ENCODE measurements at regions not wholly inside any gene's neighbourhood (a gene's known extent, or its start where the extent isn't known, plus 50 kb on each side); places are given as distances from the start of the nearest gene placed in this dataset.

DNA sequence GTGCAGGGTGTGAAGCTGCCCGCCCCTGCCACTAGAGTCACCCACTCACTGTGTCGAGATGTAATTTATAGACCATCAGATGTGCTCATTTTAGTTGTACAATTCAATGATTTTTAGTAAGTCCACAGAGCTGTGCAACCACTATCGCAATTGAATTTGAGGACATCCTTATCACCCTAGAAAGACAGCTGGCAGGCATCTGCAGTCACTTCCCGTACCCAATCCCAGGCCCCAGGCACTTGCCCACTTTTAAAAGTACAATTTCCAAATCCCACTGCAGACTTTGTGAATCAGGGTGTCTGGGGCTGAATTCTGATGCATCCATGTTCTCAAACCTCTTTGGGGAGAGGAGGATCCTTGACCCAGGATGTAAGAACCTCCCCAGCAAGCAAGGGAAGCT, 521.3 kb upstream of the SALL3 start:
- no peak for TF ChIP-seq POLR2A (IDR thresholded peaks at IDR 0.05)
- TF ChIP-seq, protein P1, sequence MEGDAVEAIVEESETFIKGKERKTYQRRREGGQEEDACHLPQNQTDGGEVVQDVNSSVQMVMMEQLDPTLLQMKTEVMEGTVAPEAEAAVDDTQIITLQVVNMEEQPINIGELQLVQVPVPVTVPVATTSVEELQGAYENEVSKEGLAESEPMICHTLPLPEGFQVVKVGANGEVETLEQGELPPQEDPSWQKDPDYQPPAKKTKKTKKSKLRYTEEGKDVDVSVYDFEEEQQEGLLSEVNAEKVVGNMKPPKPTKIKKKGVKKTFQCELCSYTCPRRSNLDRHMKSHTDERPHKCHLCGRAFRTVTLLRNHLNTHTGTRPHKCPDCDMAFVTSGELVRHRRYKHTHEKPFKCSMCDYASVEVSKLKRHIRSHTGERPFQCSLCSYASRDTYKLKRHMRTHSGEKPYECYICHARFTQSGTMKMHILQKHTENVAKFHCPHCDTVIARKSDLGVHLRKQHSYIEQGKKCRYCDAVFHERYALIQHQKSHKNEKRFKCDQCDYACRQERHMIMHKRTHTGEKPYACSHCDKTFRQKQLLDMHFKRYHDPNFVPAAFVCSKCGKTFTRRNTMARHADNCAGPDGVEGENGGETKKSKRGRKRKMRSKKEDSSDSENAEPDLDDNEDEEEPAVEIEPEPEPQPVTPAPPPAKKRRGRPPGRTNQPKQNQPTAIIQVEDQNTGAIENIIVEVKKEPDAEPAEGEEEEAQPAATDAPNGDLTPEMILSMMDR (IDR thresholded peaks at IDR 0.05), result no peak
- no peak for DNase-seq (ENCODE audit: low spot score in 2 of 2)
- 81 to 90% methylated on average over 4 of the region's 4 CpGs for WGBS, 2 donors
- intact Hi-C loops (cut with DNase I; ENCODE audit: low total_unique reads), result no loop called here
- H3K4me3 ChIP-seq (ENCODE audit: low read depth, poor library complexity, severe bottlenecking), result no peak overlapping the region

DNA sequence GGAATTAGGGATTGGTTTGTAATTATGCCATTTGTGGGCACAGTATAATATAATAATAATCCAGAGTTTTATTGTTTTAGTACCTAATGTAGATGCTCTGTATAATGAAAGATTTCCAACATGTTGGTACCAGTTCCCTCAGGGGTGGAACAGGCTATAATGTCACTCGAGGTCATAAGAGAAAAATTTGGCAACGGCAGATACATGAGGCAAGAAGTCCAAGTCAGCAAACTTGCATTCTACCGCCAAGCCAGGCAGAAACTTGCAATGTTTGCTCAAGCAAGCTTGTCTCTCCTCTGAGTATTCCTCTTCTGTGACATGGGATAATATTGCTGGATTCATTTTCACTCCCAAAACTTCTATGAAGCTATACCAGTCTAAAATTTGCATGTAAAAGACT, 520.0 kb upstream of the SALL3 start:
- intact Hi-C loops (cut with DNase I; ENCODE audit: low total_unique reads), result no loop called here
- WGBS, 2 donors, result 26 to 28% methylated on average over 3 of the region's 3 CpGs
- no peak overlapping the region for H3K4me3 ChIP-seq (ENCODE audit: low read depth, poor library complexity, severe bottlenecking)
- DNase-seq (ENCODE audit: low spot score in 2 of 2), result no peak
- TF ChIP-seq, protein P1 (IDR thresholded peaks at IDR 0.05), result no peak
- no peak for TF ChIP-seq POLR2A (IDR thresholded peaks at IDR 0.05)

DNA sequence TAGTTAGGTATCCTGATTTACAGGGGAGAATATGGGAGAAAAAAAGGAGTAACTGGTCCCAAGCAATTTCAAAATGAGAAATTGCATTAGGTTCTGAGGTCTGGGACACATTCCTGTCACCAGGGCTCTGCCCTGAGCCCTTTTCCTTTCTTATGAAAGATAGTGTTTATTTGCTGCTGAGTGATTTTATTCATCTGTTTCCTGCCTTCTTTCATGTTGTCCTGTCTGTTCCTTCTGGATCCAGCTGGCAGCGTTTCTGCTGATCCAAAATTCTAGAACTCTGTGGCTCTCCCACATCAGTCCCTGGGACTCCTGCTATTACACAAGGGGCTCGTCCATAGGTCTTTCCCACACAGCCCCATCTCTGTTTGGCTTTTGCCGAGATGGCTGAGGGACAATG, 519.1 kb upstream of the SALL3 start:
- WGBS, 2 donors, result 63 to 67% methylated on average over 3 of the region's 3 CpGs
- intact Hi-C loops (cut with DNase I; ENCODE audit: low total_unique reads), result no loop called here
- DNase-seq (ENCODE audit: low spot score in 2 of 2), result no peak
- no peak overlapping the region for H3K4me3 ChIP-seq (ENCODE audit: low read depth, poor library complexity, severe bottlenecking)
- TF ChIP-seq POLR2A (IDR thresholded peaks at IDR 0.05), result no peak
- TF ChIP-seq, protein P1 (IDR thresholded peaks at IDR 0.05), result no peak

DNA sequence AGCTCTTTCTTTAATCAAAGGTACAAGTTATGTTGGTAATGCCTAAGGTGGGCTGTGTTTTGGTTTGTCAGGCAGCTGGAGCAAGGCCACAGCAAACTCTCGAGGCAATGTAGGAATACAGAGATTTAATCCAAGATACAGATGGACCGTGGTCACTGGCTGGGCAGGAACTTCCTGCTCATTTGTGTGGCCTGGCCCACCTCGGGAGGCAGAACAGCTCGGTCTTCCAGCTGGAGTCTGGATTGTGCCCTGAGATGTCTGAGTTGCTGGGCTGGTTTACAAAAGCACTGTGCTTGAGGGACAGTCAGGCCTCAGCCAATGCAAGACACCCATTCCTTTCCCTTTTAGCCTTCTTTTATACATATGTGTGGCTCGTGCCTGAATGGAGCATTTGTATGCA, 506.1 kb upstream of the SALL3 start:
- no peak for TF ChIP-seq POLR2A (IDR thresholded peaks at IDR 0.05)
- TF ChIP-seq, protein P1 (IDR thresholded peaks at IDR 0.05), result no peak
- WGBS, 2 donors, result 66 to 77% methylated on average over 5 of the region's 5 CpGs
- H3K4me3 ChIP-seq (ENCODE audit: low read depth, poor library complexity, severe bottlenecking), result no peak overlapping the region
- intact Hi-C loops (cut with DNase I; ENCODE audit: low total_unique reads), result no loop called here
- DNase-seq (ENCODE audit: low spot score in 2 of 2), result no peak

DNA sequence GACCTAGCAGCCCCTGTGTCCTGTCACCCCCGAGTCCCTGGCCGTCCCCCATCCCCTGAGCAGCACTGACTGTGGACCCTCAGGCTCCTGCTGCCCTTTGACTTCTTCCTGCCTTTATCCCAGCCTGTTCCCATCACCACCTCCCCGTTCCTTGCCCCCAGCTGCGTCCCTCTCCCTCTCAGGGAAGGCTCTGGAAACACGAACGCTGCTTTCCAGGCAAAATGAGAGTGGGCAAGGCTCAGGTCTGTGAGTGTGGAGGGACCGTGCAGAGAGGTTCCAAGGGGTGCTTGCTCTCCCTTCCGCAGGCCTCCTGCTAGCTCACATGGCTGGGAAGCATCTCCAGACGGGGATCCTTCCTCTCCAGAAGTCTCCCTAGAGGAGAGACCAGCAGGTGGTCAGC, 501.8 kb upstream of the SALL3 start:
- TF ChIP-seq, protein P1 (IDR thresholded peaks at IDR 0.05), result no peak
- no peak overlapping the region for H3K4me3 ChIP-seq (ENCODE audit: low read depth, poor library complexity, severe bottlenecking)
- intact Hi-C loops (cut with DNase I; ENCODE audit: low total_unique reads), result no loop called here
- 77 to 78% methylated on average over 9 of the region's 9 CpGs for WGBS, 2 donors
- DNase-seq (ENCODE audit: low spot score in 2 of 2), result no peak

DNA sequence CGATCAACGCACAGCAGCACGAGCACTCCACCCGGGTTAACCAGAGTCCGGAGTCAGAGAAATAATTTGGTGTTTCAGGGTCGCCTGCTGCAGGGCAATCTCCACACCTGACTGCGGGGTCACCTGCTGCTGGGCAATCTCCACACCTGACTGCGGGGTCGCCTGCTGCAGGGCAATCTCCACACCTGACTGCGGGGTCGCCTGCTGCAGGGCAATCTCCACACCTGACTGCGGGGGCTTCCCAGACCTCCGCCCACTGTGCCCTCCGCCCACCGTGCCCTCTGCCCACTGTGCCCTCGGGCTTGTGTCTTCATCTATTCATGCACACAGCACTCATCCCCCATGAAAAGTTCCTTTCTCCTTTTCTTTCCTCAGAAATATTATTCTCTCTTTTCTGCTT, 500.2 kb upstream of the SALL3 start:
- TF ChIP-seq, protein P1 (IDR thresholded peaks at IDR 0.05), result no peak
- TF ChIP-seq POLR2A (IDR thresholded peaks at IDR 0.05), result no peak
- peak in 1 of 2 donors; percentile 56 for DNase-seq (ENCODE audit: low spot score in 2 of 2)
- intact Hi-C loops (cut with DNase I; ENCODE audit: low total_unique reads), result no loop called here
- H3K4me3 ChIP-seq (ENCODE audit: low read depth, poor library complexity, severe bottlenecking), result no peak overlapping the region
- WGBS, 2 donors, result 84 to 85% methylated on average over 16 of the region's 16 CpGs
